ENCODE measurements at regions not wholly inside any gene's neighbourhood (a gene's known extent, or its start where the extent isn't known, plus 50 kb on each side); places are given as distances from the start of the nearest gene placed in this dataset.
A peak's percentile ranks its signal among the peaks of the same experiment; 100 is the strongest.

GRCh38 chr4:3845094-3845743 is 79.0 kb downstream of the ADRA2C start:
- no peaks in the 10 kb centered on the region for H3K27me3 ChIP-seq
- H3K4me1 ChIP-seq = no peaks in the 10 kb centered on the region
- no peak overlapping the region for H3K27ac ChIP-seq
- H3K36me3 ChIP-seq (ENCODE audit: low read depth, missing control alignments) = no peaks in the 10 kb centered on the region
- WGBS, 2 donors = 60 to 72% methylated on average over 8 of the region's 8 CpGs
- TF ChIP-seq POLR2A (IDR thresholded peaks at IDR 0.05) (no peak), CTCF (IDR thresholded peaks at IDR 0.05) (peak in 1 of 3 experiments; percentile 15)
- no peak for DNase-seq
- intact Hi-C loops (cut with DNase I; ENCODE audit: low total_unique reads) = no loop called here
- H3K9me3 ChIP-seq = no peaks in the 10 kb centered on the region
- no peak overlapping the region for H3K4me3 ChIP-seq

GRCh38 chr4:3845744-3846429 is 79.7 kb downstream of the ADRA2C start:
- WGBS, 2 donors = 93% methylated on average over 8 to 9 of the region's 9 CpGs
- no peak for DNase-seq
- no peak overlapping the region for H3K27ac ChIP-seq
- no peak overlapping the region for H3K4me3 ChIP-seq
- H3K9me3 ChIP-seq = no peaks in the 10 kb centered on the region
- no peaks in the 10 kb centered on the region for H3K27me3 ChIP-seq
- H3K4me1 ChIP-seq = no peaks in the 10 kb centered on the region
- intact Hi-C loops (cut with DNase I; ENCODE audit: low total_unique reads) = no loop called here
- H3K36me3 ChIP-seq (ENCODE audit: low read depth, missing control alignments) = no peaks in the 10 kb centered on the region
- peak in 1 of 3 experiments; percentile 3 for TF ChIP-seq CTCF (IDR thresholded peaks at IDR 0.05)
- TF ChIP-seq POLR2A (IDR thresholded peaks at IDR 0.05) = no peak

- Histone ChIP-seq H3K9me3 (no peaks in the 10 kb centered on the region), H3K36me3 (ENCODE audit: low read depth, missing control alignments) (no peaks in the 10 kb centered on the region), H3K27ac (no peak overlapping the region), H3K27me3 (no peaks in the 10 kb centered on the region), H3K4me3 (no peak overlapping the region), H3K4me1 (no peaks in the 10 kb centered on the region)
- no peak for TF ChIP-seq POLR2A (IDR thresholded peaks at IDR 0.05)
- no peak for TF ChIP-seq CTCF (IDR thresholded peaks at IDR 0.05)
- 77 to 85% methylated on average over 3 to 11 of the region's 11 CpGs for WGBS, 2 donors
- intact Hi-C loops (cut with DNase I; ENCODE audit: low total_unique reads) = no loop called here
- no peak for DNase-seq
These were observed 81.2 kb downstream of the ADRA2C start for GRCh38 chr4:3847211-3847940.

GRCh38 chr4:3848323-3848722 is 82.1 kb downstream of the ADRA2C start:
- H3K36me3 ChIP-seq (ENCODE audit: low read depth, missing control alignments) = no peaks in the 10 kb centered on the region
- no peak for DNase-seq
- intact Hi-C loops (cut with DNase I; ENCODE audit: low total_unique reads) = no loop called here
- no peaks in the 10 kb centered on the region for H3K27me3 ChIP-seq
- no peak overlapping the region for H3K4me3 ChIP-seq
- 98% methylated on average over 5 of the region's 5 CpGs; no CpG with 5 or more reads in 1 of the 2 donors for WGBS, 2 donors
- no peak overlapping the region for H3K27ac ChIP-seq
- H3K9me3 ChIP-seq = no peaks in the 10 kb centered on the region
- no peaks in the 10 kb centered on the region for H3K4me1 ChIP-seq
- TF ChIP-seq CTCF (IDR thresholded peaks at IDR 0.05) (no peak), POLR2A (IDR thresholded peaks at IDR 0.05) (no peak)
